A172 (cell line): ENCODE measurements at regions not wholly inside any gene's neighbourhood (a gene's known extent, or its start where the extent isn't known, plus 50 kb on each side); places are given as distances from the start of the nearest gene placed in this dataset.
A peak's percentile ranks its signal among the peaks of the same experiment; 100 is the strongest.
"Not testable (repeated sequence)": the region's sequence is repeated elsewhere in the genome, so short reads cannot be mapped to it uniquely, and the experiment has no call there.

Experiments used
- DNase-seq: peaks from one replicate; pipeline ENCODE4 v3.0.0-alpha.2; 2015; ENCODE audit warnings: low spot score

- not testable (repeated sequence) for DNase-seq
Measured at GRCh38 chr3:125810010-125810409, 159.0 kb upstream of the ROPN1B start.

GRCh38 chr3:125822175-125822574 lies 146.8 kb upstream of the ROPN1B start:
- DNase-seq: peak; percentile 53

- not testable (repeated sequence) for DNase-seq
Measured at GRCh38 chr3:125831005-125831750, 137.8 kb upstream of the ROPN1B start.

GRCh38 chr3:125835562-125835961 lies 133.4 kb upstream of the ROPN1B start:
- DNase-seq: not testable (repeated sequence)

- DNase-seq: not testable (repeated sequence)
Measured at GRCh38 chr3:125836011-125836551, 132.9 kb upstream of the ROPN1B start.

- not testable (repeated sequence) for DNase-seq
Measured at GRCh38 chr3:125836786-125837185, 132.2 kb upstream of the ROPN1B start.

- not testable (repeated sequence) for DNase-seq
Measured at GRCh38 chr3:125838857-125839256, 130.1 kb upstream of the ROPN1B start.

- DNase-seq: not testable (repeated sequence)
Measured at GRCh38 chr3:125840465-125840864, 128.5 kb upstream of the ROPN1B start.

- DNase-seq: not testable (repeated sequence)
Measured at GRCh38 chr3:125847966-125848365, 121.0 kb upstream of the ROPN1B start.

GRCh38 chr3:125855006-125855405 lies 114.0 kb upstream of the ROPN1B start:
- not testable (repeated sequence) for DNase-seq

- DNase-seq: not testable (repeated sequence)
Measured at GRCh38 chr3:125860547-125860946, 108.4 kb upstream of the ROPN1B start.

GRCh38 chr3:125862841-125863254 lies 106.1 kb upstream of the ROPN1B start:
- DNase-seq: not testable (repeated sequence)

- DNase-seq: not testable (repeated sequence)
Measured at GRCh38 chr3:125864532-125864931, 104.4 kb upstream of the ROPN1B start.

- DNase-seq: peak; percentile 36
Measured at GRCh38 chr3:125886006-125886405, 83.0 kb upstream of the ROPN1B start.

- not testable (repeated sequence) for DNase-seq
Measured at GRCh38 chr3:125899181-125899580, 69.8 kb upstream of the ROPN1B start.

- DNase-seq: not testable (repeated sequence)
Measured at GRCh38 chr3:125901473-125901872, 67.5 kb upstream of the ROPN1B start.

- not testable (repeated sequence) for DNase-seq
Measured at GRCh38 chr3:125903780-125904455, 65.1 kb upstream of the ROPN1B start.

- not testable (repeated sequence) for DNase-seq
Measured at GRCh38 chr3:125907279-125907678, 61.7 kb upstream of the ROPN1B start.

- DNase-seq: not testable (repeated sequence)
Measured at GRCh38 chr3:125910851-125911250, 58.1 kb upstream of the ROPN1B start.

- peak; percentile 48 for DNase-seq
Measured at GRCh38 chr3:125914608-125915436, 54.2 kb upstream of the ROPN1B start.

GRCh38 chr3:125915437-125915787 lies 53.6 kb upstream of the ROPN1B start:
- peak; percentile 22 for DNase-seq
